GM19023 (cell line): ENCODE measurements at regions not wholly inside any gene's neighbourhood (a gene's known extent, or its start where the extent isn't known, plus 50 kb on each side); places are given as distances from the start of the nearest gene placed in this dataset.

ENCODE experiments used
- ATAC-seq: cut with Tn5 transposase; IDR thresholded peaks from one replicate; pipeline ENCODE4 v1.9.1; 2021; ENCODE audit warnings: mild to moderate bottlenecking, moderate library complexity; ENCODE audit not compliant: unreplicated experiment

- no peak for ATAC-seq
Measured at GRCh38 chr16:74100395-74101326, 196.0 kb upstream of the PSMD7 start.

DNA sequence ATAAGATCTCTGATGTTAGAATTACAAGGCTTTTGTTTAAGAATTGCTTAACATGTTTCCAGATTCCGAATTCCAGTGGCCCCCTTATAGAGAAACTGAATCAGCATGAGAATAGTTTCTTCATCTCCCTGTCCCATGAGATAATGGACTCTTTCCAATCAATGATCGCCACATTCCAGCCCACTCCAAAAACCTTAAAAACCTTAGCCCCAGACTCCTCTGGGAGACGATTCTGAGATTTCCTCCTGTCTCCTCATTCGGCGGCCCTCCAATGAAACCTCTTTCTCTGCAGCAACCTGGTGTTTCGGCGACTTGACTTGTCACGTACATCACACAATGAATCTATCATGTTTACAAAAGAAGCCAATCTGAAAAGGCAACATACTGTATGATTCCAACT, 197.1 kb upstream of the PSMD7 start:
- ATAC-seq: no peak

- ATAC-seq: no peak
Measured at GRCh38 chr16:74094962-74095361, 201.7 kb upstream of the PSMD7 start.

GRCh38 chr16:74094514-74094913, 202.1 kb upstream of the PSMD7 start:
- ATAC-seq: no peak

GRCh38 chr16:74092336-74092735, 204.3 kb upstream of the PSMD7 start:
- no peak for ATAC-seq

DNA sequence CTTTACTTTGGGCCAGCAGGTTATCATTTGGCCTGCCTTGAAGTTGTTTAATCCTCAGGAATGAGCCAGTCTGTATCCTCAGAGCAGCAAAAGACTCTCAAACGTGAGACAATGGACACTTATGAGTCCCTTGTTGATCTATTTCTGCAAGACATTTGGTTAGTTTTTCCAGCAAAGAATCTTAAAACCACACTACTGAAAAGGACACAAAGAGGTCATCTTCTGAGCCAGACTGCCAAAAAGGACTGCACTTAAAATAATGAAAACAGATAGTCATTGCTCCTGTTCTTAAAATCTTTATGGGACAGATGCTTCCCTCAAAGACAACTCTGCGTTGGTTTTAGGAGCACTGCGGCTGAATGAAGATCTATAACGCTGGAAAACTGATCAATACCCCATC, 205.7 kb upstream of the PSMD7 start:
- no peak for ATAC-seq

GRCh38 chr16:74083541-74083940, 213.1 kb upstream of the PSMD7 start:
- ATAC-seq: no peak

- no peak for ATAC-seq
Measured at GRCh38 chr16:74080311-74080710, 216.3 kb upstream of the PSMD7 start.

DNA sequence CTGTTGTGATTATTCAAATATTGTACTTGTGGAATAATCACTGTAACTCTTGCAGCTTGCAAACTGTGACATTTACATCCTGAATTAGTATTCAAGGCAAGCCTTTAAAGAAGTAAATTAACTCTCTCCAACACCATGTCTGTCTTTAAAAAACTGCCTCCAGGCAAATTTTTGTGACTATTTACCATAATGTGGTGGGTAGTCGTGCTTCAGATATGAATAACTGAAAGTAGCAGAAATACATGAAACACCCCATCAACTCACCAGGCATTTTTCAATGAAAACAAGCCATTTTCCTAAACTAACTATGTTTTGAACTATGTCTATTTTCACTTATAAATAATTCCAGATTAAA, 217.4 kb upstream of the PSMD7 start:
- peak; percentile 67 for ATAC-seq

GRCh38 chr16:74078511-74079231, 217.9 kb upstream of the PSMD7 start:
- ATAC-seq: peak; percentile 51

- no peak for ATAC-seq
Measured at GRCh38 chr16:74076568-74076967, 220.0 kb upstream of the PSMD7 start.

GRCh38 chr16:74075393-74075792, 221.2 kb upstream of the PSMD7 start:
- ATAC-seq: no peak

DNA sequence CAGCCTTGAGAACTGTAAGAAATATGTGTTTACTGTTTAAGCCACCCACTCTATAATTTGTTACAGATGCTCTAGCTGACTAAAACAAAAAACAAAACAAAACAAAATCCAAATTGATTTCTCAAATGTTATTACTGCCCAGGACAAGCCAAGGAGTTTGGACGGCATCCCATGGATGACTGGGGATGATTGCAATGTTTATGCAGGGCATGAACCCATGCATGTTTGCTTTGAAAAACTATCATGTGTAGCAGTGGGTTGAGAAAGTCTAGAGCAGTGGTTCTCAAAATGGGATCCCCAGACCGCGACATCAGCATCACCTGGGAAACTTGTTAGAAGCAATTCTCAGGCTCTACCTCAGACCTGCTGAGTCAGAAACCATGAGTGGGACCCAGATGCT, 223.2 kb upstream of the PSMD7 start:
- no peak for ATAC-seq

- no peak for ATAC-seq
Measured at GRCh38 chr16:74071996-74072535, 224.5 kb upstream of the PSMD7 start.

GRCh38 chr16:74070237-74070636, 226.4 kb upstream of the PSMD7 start:
- no peak for ATAC-seq

DNA sequence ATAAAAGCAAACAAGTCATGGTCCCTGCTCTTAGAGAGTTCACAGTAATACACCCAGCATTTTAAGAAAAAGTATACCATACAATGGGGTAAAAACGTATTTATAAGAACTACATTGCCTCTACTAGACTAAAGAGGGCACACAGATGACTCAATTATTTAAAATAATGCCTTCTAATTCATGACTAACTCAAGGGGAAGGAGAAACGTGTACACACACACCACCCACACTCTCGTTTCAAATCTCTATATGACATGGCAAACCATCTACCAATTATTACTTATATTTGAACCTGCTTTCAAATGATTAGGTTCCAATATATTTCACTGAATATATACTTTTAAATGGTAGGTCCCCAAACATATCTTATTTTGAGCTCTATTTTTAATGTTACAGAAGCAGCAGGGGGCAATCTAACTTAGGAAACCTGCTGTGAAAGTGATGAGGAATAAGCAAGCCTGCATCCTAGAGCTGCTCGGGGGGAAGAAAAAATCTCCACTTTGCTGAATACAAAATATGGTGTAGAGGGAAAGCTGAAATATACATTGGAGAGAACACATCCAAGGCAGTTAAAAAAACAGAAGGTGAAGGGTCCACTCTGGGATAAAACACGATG, 232.4 kb upstream of the PSMD7 start:
- ATAC-seq: no peak

DNA sequence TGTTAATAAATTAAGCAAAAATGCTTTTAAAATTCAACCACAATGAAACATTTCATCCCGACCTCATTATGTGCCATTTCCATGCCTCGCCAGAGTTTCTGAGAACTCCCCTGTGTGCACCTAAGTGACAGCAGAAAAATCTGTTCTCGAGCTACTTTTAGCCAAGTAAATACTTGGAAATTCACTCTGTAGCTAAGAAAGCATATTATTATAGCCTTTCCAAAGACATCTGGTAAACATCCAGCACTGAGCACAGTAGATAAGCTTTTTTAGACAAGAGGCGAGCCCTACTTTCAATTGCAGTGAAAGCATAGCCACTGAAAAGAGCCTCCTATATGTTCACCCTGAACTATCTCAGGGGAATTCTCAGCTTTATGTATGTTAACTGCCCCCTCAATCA, 242.8 kb upstream of the PSMD7 start:
- ATAC-seq: no peak

DNA sequence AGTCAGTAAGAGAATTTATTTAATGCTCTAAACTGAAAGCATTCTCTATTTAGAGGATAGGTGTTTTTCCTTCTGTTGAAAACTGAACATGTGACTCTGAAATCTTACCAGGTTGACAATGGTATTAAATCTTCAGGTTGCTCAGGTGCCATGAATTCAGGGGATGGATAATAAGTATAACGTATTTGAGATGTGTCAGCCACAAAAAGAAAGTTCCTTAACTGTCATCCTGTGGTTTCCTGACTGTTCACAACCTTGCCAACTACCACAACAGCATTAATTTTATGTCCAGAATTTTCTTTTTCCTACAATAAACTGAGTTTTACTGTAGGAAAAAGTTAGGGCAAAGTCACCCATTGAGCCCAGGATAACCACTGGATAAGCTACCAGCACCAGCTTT, 243.3 kb upstream of the PSMD7 start:
- no peak for ATAC-seq

DNA sequence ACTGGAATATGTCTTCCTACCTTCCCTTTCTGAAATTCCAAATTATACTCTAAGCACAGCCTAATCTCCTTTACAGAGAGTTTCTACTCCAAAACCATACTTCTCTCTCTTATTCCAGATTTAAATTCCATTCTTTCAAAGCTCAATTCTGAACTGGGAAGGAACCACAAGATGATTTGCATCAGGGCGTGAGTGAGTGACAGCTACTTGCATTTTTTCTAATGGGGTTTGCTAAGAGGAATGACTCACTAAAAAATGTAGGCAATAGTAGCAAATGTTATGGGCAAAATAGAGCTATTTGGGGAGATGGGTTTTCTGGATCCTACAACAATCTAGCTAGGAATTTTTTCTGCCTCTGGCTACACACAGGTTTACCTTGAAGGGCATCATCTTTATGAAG, 244.6 kb upstream of the PSMD7 start:
- ATAC-seq: no peak

GRCh38 chr16:74049027-74049426, 247.6 kb upstream of the PSMD7 start:
- no peak for ATAC-seq

DNA sequence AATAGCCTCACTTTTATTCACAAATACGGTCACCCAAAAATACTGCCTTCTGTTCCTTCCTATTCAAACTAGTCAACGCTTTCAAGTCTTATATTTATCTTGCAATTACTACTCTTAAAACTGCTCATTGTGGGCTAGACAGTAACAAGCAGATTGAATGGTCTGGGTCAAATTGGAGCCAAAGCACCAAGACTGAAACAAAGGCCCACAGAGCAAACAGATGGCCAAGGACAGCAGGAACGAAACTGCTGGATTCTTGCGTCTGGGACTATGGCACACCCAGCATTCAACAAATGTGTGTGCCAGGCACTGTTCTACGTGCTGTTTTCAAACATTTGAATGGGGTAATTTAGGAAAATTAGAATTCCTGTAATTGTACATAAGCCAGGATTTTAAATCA, 250.1 kb upstream of the PSMD7 start:
- ATAC-seq: no peak

- ATAC-seq: no peak
Measured at GRCh38 chr16:74045513-74045912, 251.1 kb upstream of the PSMD7 start.
